Gastroesophageal sphincter (tissue), 3 donors: ENCODE measurements at regions not wholly inside any gene's neighbourhood (a gene's known extent, or its start where the extent isn't known, plus 50 kb on each side); places are given as distances from the start of the nearest gene placed in this dataset.

Experiments used
- POLR2A ChIP-seq, 2 donors: fragments of 450-650 bp; IDR thresholded peaks; one replicate each; pipeline ENCODE4 v1.6.1; 2017; ENCODE audit warnings: antibody characterized with exemption in 2 of 2, mild to moderate bottlenecking in 2 of 2, moderate library complexity in 1 of 2
- TF ChIP-seq, protein P1 (sequence below), 4 experiments: fragments of 200-600 bp in 2 of 4; fragments of 450-650 bp in 2 of 4; sonication (generic) in 1 of 4; IDR thresholded peaks; one replicate each; pipeline ENCODE4 v1.5.1; 2017 to 2019; ENCODE audit warnings: antibody characterized with exemption in 4 of 4, mild to moderate bottlenecking in 2 of 4, moderate library complexity in 2 of 4

DNA sequence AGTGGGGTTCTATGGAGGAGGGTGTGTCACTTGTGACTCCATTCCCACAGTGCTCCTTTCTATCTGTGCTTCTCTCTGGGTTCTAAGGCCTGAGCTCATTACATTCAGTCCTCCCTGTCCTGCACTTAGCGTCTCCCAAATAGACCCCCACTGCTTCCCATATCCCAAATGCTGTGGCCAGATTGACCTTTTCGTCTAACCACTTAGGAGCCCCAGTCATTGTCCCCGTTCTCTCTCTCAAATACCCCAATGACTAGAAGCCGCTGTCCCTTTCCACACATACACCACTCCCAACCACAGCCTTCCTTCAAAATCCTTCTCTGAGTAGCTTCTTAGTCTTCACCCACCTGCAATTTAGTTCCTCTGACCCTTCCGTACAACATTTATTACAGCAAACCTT is 146.5 kb downstream of the TRIM43 start:
- no peak for TF ChIP-seq POLR2A (IDR thresholded peaks at IDR 0.05)
- TF ChIP-seq, protein P1, sequence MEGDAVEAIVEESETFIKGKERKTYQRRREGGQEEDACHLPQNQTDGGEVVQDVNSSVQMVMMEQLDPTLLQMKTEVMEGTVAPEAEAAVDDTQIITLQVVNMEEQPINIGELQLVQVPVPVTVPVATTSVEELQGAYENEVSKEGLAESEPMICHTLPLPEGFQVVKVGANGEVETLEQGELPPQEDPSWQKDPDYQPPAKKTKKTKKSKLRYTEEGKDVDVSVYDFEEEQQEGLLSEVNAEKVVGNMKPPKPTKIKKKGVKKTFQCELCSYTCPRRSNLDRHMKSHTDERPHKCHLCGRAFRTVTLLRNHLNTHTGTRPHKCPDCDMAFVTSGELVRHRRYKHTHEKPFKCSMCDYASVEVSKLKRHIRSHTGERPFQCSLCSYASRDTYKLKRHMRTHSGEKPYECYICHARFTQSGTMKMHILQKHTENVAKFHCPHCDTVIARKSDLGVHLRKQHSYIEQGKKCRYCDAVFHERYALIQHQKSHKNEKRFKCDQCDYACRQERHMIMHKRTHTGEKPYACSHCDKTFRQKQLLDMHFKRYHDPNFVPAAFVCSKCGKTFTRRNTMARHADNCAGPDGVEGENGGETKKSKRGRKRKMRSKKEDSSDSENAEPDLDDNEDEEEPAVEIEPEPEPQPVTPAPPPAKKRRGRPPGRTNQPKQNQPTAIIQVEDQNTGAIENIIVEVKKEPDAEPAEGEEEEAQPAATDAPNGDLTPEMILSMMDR (IDR thresholded peaks at IDR 0.05) = no peak
